K562 (cell line): ENCODE measurements at regions not wholly inside any gene's neighbourhood (a gene's known extent, or its start where the extent isn't known, plus 50 kb on each side); places are given as distances from the start of the nearest gene placed in this dataset.

Experiments
- JUN ChIP-seq, 2 experiments: sonication (generic) in 1 of 2; formaldehyde crosslinking in 1 of 2; IDR thresholded peaks; 2 replicates each; pipeline versions ENCODE4 v1.6.1 to v1.8.0; 2012 to 2022; ENCODE audit warnings: borderline replicate concordance in 2 of 2, mild to moderate bottlenecking in 2 of 2, improper control_type of control experiment in 1 of 2, low read depth in 1 of 2, low read length in 1 of 2, missing genetic modification reagents in 1 of 2
- KDM5B ChIP-seq: fragments of 200-600 bp; sonication (generic); IDR thresholded peaks from 2 replicates; pipeline ENCODE4 v1.6.1; 2012; ENCODE audit warnings: low read depth, mild to moderate bottlenecking, moderate library complexity, low read length, control low read depth, inconsistent platforms; ENCODE audit not compliant: insufficient replicate concordance
- NFYB ChIP-seq: IDR thresholded peaks from 2 replicates; pipeline ENCODE4 v1.6.1; 2011; ENCODE audit warnings: mild to moderate bottlenecking, moderate library complexity; ENCODE audit not compliant: insufficient read length; ENCODE audit errors: extremely low read depth
- REST ChIP-seq, 2 experiments: fragments of 450-650 bp; formaldehyde crosslinking in 1 of 2; IDR thresholded peaks; 2 replicates each; pipeline versions ENCODE4 v1.4.0 to v1.6.1; 2014 to 2020; ENCODE audit warnings: mild to moderate bottlenecking in 2 of 2, borderline replicate concordance in 1 of 2, low read depth in 1 of 2
- YY1 ChIP-seq, 3 experiments: IDR thresholded peaks; 2 replicates each; pipeline ENCODE4 v1.6.1; 2011; ENCODE audit warnings: low read length in 2 of 3, mild to moderate bottlenecking in 2 of 3, moderate library complexity in 2 of 3, borderline replicate concordance in 1 of 3, control low read depth in 1 of 3, low read depth in 1 of 3; ENCODE audit not compliant: insufficient read depth in 3 of 3, insufficient replicate concordance in 2 of 3, control insufficient read depth in 1 of 3, insufficient read length in 1 of 3; ENCODE audit errors: extremely low read depth in 1 of 3
- ZNF263 ChIP-seq: sonication (generic); formaldehyde crosslinking; IDR thresholded peaks from 2 replicates; pipeline ENCODE4 v1.8.0; 2022; ENCODE audit warnings: mild to moderate bottlenecking, missing genetic modification reagents, borderline replicate concordance
- ZNF512 ChIP-seq: IDR thresholded peaks from 2 replicates; pipeline ENCODE4 v1.6.1; 2016; ENCODE audit warnings: missing genetic modification characterization, missing compliant biosample characterization
- TF ChIP-seq, protein P1 (sequence below), 3 experiments: IDR thresholded peaks in 2 of 3; conservative IDR thresholded peaks in 1 of 3; 2 replicates each; pipeline ENCODE4 v1.5.1; 2011 to 2012; ENCODE audit warnings: low read length in 3 of 3, mild to moderate bottlenecking in 3 of 3, control low read depth in 2 of 3, improper control_type of control experiment in 1 of 3, inconsistent platforms in 1 of 3, low read depth in 1 of 3, mixed read lengths in 1 of 3, moderate library complexity in 1 of 3; ENCODE audit not compliant: insufficient read depth in 2 of 3

- TF ChIP-seq, protein P1, sequence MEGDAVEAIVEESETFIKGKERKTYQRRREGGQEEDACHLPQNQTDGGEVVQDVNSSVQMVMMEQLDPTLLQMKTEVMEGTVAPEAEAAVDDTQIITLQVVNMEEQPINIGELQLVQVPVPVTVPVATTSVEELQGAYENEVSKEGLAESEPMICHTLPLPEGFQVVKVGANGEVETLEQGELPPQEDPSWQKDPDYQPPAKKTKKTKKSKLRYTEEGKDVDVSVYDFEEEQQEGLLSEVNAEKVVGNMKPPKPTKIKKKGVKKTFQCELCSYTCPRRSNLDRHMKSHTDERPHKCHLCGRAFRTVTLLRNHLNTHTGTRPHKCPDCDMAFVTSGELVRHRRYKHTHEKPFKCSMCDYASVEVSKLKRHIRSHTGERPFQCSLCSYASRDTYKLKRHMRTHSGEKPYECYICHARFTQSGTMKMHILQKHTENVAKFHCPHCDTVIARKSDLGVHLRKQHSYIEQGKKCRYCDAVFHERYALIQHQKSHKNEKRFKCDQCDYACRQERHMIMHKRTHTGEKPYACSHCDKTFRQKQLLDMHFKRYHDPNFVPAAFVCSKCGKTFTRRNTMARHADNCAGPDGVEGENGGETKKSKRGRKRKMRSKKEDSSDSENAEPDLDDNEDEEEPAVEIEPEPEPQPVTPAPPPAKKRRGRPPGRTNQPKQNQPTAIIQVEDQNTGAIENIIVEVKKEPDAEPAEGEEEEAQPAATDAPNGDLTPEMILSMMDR (IDR thresholded peaks at IDR 0.05 in 2 of 3, conservative IDR thresholded peaks at IDR 0.05 in 1 of 3; ENCODE audit: insufficient read depth in 2 of 3, low read depth in 1 of 3, low read length in 3 of 3), result no peak
- TF ChIP-seq YY1 (IDR thresholded peaks at IDR 0.05; ENCODE audit: borderline replicate concordance in 1 of 3, control insufficient read depth in 1 of 3, extremely low read depth in 1 of 3, insufficient read depth in 3 of 3, insufficient read length in 1 of 3, insufficient replicate concordance in 2 of 3, low read depth in 1 of 3, low read length in 2 of 3), result no peak
- TF ChIP-seq REST (IDR thresholded peaks at IDR 0.05; ENCODE audit: borderline replicate concordance), result no peak
- TF ChIP-seq REST (CRISPR knock-in tag; IDR thresholded peaks at IDR 0.05; ENCODE audit: low read depth), result no peak
- TF ChIP-seq ZNF512 (tag), result no peak
- TF ChIP-seq ZNF263 (CRISPR knock-in tag), result no peak
- TF ChIP-seq JUN (IDR thresholded peaks at IDR 0.05; ENCODE audit: borderline replicate concordance, low read depth, low read length), result no peak
- no peak for TF ChIP-seq JUN (CRISPR knock-in tag; IDR thresholded peaks at IDR 0.05; ENCODE audit: borderline replicate concordance)
- no peak for TF ChIP-seq NFYB
- no peak for TF ChIP-seq KDM5B
These were observed 107.5 kb upstream of the ARHGEF26 start for GRCh38 chr3:154013736-154014135.
